ENCODE measurements at regions not wholly inside any gene's neighbourhood (a gene's known extent, or its start where the extent isn't known, plus 50 kb on each side); places are given as distances from the start of the nearest gene placed in this dataset.

- no peak for TF ChIP-seq ZNF280A (IDR thresholded peaks at IDR 0.05; ENCODE audit: low read depth, partially characterized antibody)
- TF ChIP-seq AFF4 (CRISPR knock-in tag; IDR thresholded peaks at IDR 0.05): no peak
- TF ChIP-seq HMG20A (CRISPR knock-in tag; conservative IDR thresholded peaks at IDR 0.05): no peak
Measured at GRCh38 chr2:47293976-47294375, 75.1 kb upstream of the EPCAM start (continued).

GRCh38 chr2:47288864-47289263 lies 80.2 kb upstream of the EPCAM start:
- H3K27ac ChIP-seq (ENCODE audit: extremely low read depth, low read depth, low read length): no peak overlapping the region
- BruUV-seq (replicated peaks): no TSS peak
- no peak overlapping the region for H3K9ac ChIP-seq (ENCODE audit: insufficient read depth in 1 of 2, low read depth in 2 of 2, low read length in 2 of 2)
- H3K9me1 ChIP-seq (ENCODE audit: control insufficient read depth, insufficient read depth, low read length): no peaks in the 10 kb centered on the region
- no peak overlapping the region for H3K4me2 ChIP-seq (ENCODE audit: insufficient read depth, low read length)
- CTCF ChIA-PET (ENCODE audit: low intra/inter-chr PET ratio): interaction anchor here (1.1 kb wide), 1 partner anchor 16 kb away, joined by 3 read pairs; no protein-coding TSS in a partner anchor
- intact Hi-C loops (cut with micrococcal nuclease): no loop called here
- FAIRE-seq: no peak
- H3K4me1 ChIP-seq (replicated peaks in 1 of 2; ENCODE audit: control insufficient read depth in 2 of 2, insufficient read depth in 2 of 2, low read length in 2 of 2): no peaks in the 10 kb centered on the region; a peak in 1 of 5 replicates
- TF ChIP-seq CEBPB (tag; IDR thresholded peaks at IDR 0.05) (peak; percentile 44), CEBPG (CRISPR knock-in tag; IDR thresholded peaks at IDR 0.05) (no peak), CEBPG (tag; conservative IDR thresholded peaks at IDR 0.05 in 1 of 2, IDR thresholded peaks at IDR 0.05 in 1 of 2) (peak in 1 of 2 experiments; percentile 46; a peak in 2 of 4 replicates), XRCC4 (IDR thresholded peaks at IDR 0.05; ENCODE audit: extremely low read depth, insufficient read depth, insufficient read length) (no peak), RHOXF2B (CRISPR knock-in tag; conservative IDR thresholded peaks at IDR 0.05) (no peak), SIX5 (IDR thresholded peaks at IDR 0.05; ENCODE audit: borderline replicate concordance in 1 of 2, insufficient read depth in 1 of 2, low read depth in 1 of 2, low read length in 2 of 2) (no peak), CREB5 (CRISPR knock-in tag; IDR thresholded peaks at IDR 0.05) (no peak), CREB1 (IDR thresholded peaks at IDR 0.05) (no peak), CREB1 (CRISPR knock-in tag; IDR thresholded peaks at IDR 0.05) (no peak)
- H3K27me3 ChIP-seq (ENCODE audit: control insufficient read depth in 2 of 2, insufficient read depth in 2 of 2, low read length in 2 of 2): no peaks in the 10 kb centered on the region
- H3K79me2 ChIP-seq (ENCODE audit: control insufficient read depth, insufficient read depth, low read length): no peaks in the 10 kb centered on the region
- no peaks in the 10 kb centered on the region for H4K20me1 ChIP-seq (replicated peaks; ENCODE audit: control insufficient read depth, insufficient read depth, low read length)
- WGBS (ENCODE audit: insufficient coverage, low coverage, missing lambda C conversion rate): 0% methylated on average over 1 of the region's 1 CpG
- H3K36me3 ChIP-seq (ENCODE audit: control insufficient read depth, insufficient read depth, low read length): no peaks in the 10 kb centered on the region
- no peak overlapping the region for H3K4me3 ChIP-seq
- POLR2A ChIA-PET: no interaction called here
- H2AFZ ChIP-seq (ENCODE audit: low read depth, low read length): no peak overlapping the region
- no peaks in the 10 kb centered on the region for H3K9me3 ChIP-seq (replicated peaks; ENCODE audit: control insufficient read depth, insufficient read depth, low read depth, low read length)
- DNase-seq (ENCODE audit: extremely low read depth in 1 of 4, low spot score in 3 of 4): no peak
- in situ Hi-C loops (cut with MboI): no loop called here
- no peak for ATAC-seq

Measured in K562 (cell line).